BLaER1 (cell line): ENCODE measurements at regions not wholly inside any gene's neighbourhood (a gene's known extent, or its start where the extent isn't known, plus 50 kb on each side); places are given as distances from the start of the nearest gene placed in this dataset.
"Not testable (repeated sequence)": the region's sequence is repeated elsewhere in the genome, so short reads cannot be mapped to it uniquely, and the experiment has no call there.

Experiments used
- H3K27ac ChIP-seq: shearing (Covaris generic); formaldehyde crosslinking; 2 replicates; pipeline ENCODE4 v1.8.1; 2022
- H3K27me3 ChIP-seq: shearing (Covaris generic); formaldehyde crosslinking; 2 replicates; pipeline ENCODE4 v1.8.1; 2022
- H3K36me3 ChIP-seq: shearing (Covaris generic); formaldehyde crosslinking; 2 replicates; pipeline ENCODE4 v1.8.1; 2022
- H3K4me1 ChIP-seq: shearing (Covaris generic); formaldehyde crosslinking; 2 replicates; pipeline ENCODE4 v1.8.1; 2022
- H3K4me2 ChIP-seq: shearing (Covaris generic); formaldehyde crosslinking; 2 replicates; pipeline ENCODE4 v1.8.1; 2022
- H3K4me3 ChIP-seq: shearing (Covaris generic); formaldehyde crosslinking; 2 replicates; pipeline ENCODE4 v1.8.1; 2022
- H3K9ac ChIP-seq: shearing (Covaris generic); formaldehyde crosslinking; 2 replicates; pipeline ENCODE4 v1.8.1; 2022
- H3K9me3 ChIP-seq: shearing (Covaris generic); formaldehyde crosslinking; 2 replicates; pipeline ENCODE4 v1.8.1; 2022
- H4K20me1 ChIP-seq: shearing (Covaris generic); formaldehyde crosslinking; 2 replicates; pipeline ENCODE4 v1.8.1; 2022
- Cebpa-rat ChIP-seq: shearing (Covaris generic); IDR thresholded peaks from 2 replicates; pipeline ENCODE4 v1.8.1; 2022

DNA sequence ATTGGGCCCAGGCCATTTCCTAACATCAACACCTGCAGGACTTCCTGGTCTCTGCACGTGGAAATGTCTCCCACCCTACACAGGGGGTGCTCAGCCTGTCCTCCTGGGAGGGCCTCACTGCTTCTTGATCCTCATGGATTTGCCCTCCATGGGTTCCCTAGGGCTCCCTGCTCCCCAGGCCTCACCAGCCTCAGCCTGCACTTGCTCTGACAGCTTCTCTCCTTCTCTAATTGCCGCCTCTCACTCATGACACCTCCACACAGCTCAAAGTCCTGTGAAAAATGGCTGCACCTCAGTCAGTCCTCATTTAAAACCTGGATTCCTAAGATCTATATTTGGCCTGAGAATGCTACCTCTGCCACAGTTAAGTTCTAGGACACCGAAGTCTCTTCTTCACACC, 130.6 kb downstream of the PXDC1 start:
- TF ChIP-seq Cebpa-rat, result no peak
- Histone ChIP-seq H3K27me3 (no peaks in the 10 kb centered on the region), H3K4me3 (no peak overlapping the region), H3K36me3 (no peaks in the 10 kb centered on the region), H3K27ac (no peak overlapping the region), H3K4me1 (peaks cover 41% of the 10 kb centered on the region), H3K4me2 (no peak overlapping the region), H3K9me3 (no peaks in the 10 kb centered on the region), H3K9ac (no peak overlapping the region), H4K20me1 (no peaks in the 10 kb centered on the region)

DNA sequence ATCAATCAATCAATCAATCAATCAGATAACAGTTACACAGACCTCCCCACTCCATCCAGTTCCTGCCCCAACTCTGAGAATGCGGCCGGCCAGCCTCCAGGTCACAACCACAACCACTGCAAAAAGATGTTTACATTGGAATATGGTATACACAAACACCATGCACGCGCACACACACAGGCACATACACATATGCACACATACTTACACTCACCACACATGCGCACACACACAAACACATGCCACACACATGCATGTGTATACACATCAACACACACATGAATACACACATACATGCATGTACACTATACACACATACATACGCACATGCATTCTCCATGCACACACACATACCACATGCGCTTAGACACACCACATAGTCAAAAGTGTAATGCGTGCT, 131.1 kb downstream of the PXDC1 start:
- H3K27ac ChIP-seq, result no peak overlapping the region
- H3K27me3 ChIP-seq, result no peaks in the 10 kb centered on the region
- H4K20me1 ChIP-seq, result no peaks in the 10 kb centered on the region
- H3K4me2 ChIP-seq, result no peak overlapping the region
- H3K4me1 ChIP-seq, result peaks cover 36% of the 10 kb centered on the region
- no peaks in the 10 kb centered on the region for H3K9me3 ChIP-seq
- no peaks in the 10 kb centered on the region for H3K36me3 ChIP-seq
- H3K9ac ChIP-seq, result no peak overlapping the region
- no peak for TF ChIP-seq Cebpa-rat
- no peak overlapping the region for H3K4me3 ChIP-seq

DNA sequence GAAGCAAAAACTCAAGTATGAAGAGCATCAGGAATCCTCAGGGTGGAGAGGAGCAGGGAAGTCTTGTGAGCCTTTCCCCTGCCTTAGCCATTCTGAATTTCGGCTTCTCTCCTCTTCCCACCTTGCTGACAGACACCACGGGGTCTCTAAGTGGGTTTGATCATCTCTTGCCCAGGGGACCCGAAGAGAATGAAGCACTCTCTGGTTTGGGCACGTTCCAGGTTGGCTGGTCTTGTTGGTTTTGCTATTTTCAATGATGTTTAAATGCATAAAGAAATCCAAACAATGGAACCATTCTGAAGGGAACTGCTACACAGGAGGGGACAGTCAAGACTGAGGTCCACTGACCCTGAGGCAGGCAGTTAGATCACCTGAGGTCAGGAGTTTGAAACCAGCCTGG, 131.7 kb downstream of the PXDC1 start:
- Histone ChIP-seq H4K20me1 (no peaks in the 10 kb centered on the region), H3K27me3 (no peaks in the 10 kb centered on the region), H3K4me3 (no peak overlapping the region), H3K27ac (no peak overlapping the region), H3K4me1 (peaks cover 30% of the 10 kb centered on the region), H3K4me2 (no peak overlapping the region), H3K9me3 (no peaks in the 10 kb centered on the region), H3K9ac (no peak overlapping the region), H3K36me3 (no peaks in the 10 kb centered on the region)
- no peak for TF ChIP-seq Cebpa-rat

DNA sequence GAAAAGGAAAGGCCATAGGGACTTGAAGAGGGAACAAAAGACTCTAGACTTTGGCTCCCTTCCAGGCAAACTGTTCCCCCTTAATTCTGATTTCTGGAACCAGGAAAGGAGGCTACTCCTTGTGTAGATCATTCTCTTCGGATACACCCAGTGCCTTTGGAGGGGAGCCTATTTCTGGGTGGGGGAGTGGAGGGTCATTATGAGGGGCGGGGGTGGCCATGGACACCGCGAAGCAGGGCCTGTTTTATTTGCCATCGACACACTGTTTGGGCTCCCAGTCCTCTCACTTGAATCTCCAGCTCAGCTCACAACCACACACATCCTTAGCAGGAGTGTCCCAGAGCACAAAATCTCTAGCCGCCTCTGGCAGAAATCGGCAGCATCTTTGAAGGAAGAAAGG, 132.3 kb downstream of the PXDC1 start:
- no peaks in the 10 kb centered on the region for H4K20me1 ChIP-seq
- H3K9ac ChIP-seq, result no peak overlapping the region
- no peaks in the 10 kb centered on the region for H3K27me3 ChIP-seq
- H3K36me3 ChIP-seq, result no peaks in the 10 kb centered on the region
- no peak overlapping the region for H3K4me2 ChIP-seq
- H3K4me3 ChIP-seq, result no peak overlapping the region
- H3K9me3 ChIP-seq, result no peaks in the 10 kb centered on the region
- peaks cover 24% of the 10 kb centered on the region for H3K4me1 ChIP-seq
- no peak overlapping the region for H3K27ac ChIP-seq
- no peak for TF ChIP-seq Cebpa-rat

DNA sequence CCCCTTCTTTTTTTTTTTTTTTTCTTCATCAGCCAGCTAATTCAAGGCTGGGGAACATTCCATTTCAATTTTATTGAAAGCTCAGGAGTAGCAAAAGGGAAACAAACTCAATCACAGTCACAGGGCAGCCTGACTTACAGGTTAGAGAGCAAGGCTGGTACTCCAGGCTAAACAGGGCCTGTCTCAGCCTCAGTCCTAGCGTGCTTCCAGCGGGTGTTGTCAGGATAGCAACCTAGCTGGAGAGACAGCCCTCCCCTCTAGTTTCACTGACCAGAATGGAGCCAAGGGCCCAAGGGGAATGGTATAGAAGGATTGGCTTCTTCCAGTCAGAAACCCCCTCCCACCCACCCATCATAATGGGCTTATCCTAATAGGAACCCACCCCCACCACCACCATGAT, 132.9 kb downstream of the PXDC1 start:
- Histone ChIP-seq H3K4me3 (no peak overlapping the region), H3K9ac (no peak overlapping the region), H4K20me1 (no peaks in the 10 kb centered on the region), H3K9me3 (no peaks in the 10 kb centered on the region), H3K27ac (no peak overlapping the region), H3K4me1 (peaks cover 18% of the 10 kb centered on the region), H3K27me3 (no peaks in the 10 kb centered on the region), H3K36me3 (no peaks in the 10 kb centered on the region), H3K4me2 (no peak overlapping the region)
- TF ChIP-seq Cebpa-rat, result no peak

DNA sequence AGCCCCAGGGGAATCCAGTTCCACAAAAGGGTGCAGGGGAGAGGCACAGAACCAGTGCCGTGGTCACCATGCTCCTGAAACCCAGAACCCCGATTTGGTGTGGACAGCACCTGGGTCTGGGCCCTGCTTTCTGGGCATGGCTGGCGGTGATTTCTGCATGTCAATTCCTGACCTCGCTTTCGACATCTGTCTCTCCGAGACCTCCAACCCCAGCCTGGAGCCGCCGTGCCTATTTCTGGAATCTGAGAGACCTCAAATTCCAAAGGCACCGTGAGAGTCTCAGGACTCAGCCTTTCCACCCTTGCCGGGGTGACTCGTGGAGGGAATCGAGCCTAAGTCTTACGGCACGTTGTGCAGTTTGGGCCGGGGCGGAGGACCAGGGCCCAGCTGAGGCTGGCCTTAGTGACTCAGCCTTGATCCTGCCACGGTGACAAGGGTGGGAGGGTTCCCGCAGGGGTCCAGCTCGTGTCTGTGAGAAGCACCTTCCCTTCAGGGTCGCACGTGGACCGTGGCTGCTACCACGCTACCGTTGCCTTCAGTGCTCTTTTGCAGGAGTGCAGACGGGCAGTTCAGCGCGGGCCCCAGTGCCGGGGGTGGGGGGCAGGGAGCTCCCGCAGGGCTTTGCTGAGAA, 133.7 kb downstream of the PXDC1 start:
- no peak overlapping the region for H3K9ac ChIP-seq
- no peaks in the 10 kb centered on the region for H3K27me3 ChIP-seq
- no peak overlapping the region for H3K4me3 ChIP-seq

DNA sequence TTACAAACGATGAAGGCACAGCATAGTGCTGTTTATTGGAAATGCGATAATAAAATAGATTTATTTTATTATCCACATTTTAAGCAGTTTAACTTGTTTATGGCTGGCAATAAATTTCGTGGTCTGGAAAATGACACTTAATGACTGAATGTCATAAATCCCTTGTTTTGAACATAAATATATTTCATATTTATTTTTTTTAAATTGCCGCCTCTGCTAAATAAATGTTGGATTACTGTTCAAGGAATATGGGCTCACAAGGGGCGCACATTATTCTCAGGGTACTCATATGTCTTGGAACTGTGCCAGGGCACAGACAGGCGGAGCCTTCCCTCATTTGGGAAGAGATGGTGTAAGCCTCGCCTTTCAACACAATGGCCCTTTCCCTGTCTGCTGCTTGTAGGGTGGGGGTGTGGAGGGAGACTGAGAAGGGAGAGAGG, 134.3 kb downstream of the PXDC1 start:
- Histone ChIP-seq H3K9ac (no peak overlapping the region), H3K9me3 (no peaks in the 10 kb centered on the region), H3K27me3 (no peaks in the 10 kb centered on the region), H3K4me2 (no peak overlapping the region), H3K27ac (no peak overlapping the region), H3K4me1 (peaks cover 5% of the 10 kb centered on the region; the same call in 1 of the 2 replicates), H3K36me3 (no peaks in the 10 kb centered on the region), H4K20me1 (no peaks in the 10 kb centered on the region), H3K4me3 (no peak overlapping the region)
- TF ChIP-seq Cebpa-rat, result no peak

More for the DNA sequence above, 133.7 kb downstream of the PXDC1 start:
- no peaks in the 10 kb centered on the region for H3K9me3 ChIP-seq
- H3K36me3 ChIP-seq, result no peaks in the 10 kb centered on the region
- peaks cover 11% of the 10 kb centered on the region for H3K4me1 ChIP-seq
- H3K4me2 ChIP-seq, result no peak overlapping the region; the same call in 1 of the 2 replicates
- H3K27ac ChIP-seq, result no peak overlapping the region
- H4K20me1 ChIP-seq, result no peaks in the 10 kb centered on the region
- TF ChIP-seq Cebpa-rat, result no peak

DNA sequence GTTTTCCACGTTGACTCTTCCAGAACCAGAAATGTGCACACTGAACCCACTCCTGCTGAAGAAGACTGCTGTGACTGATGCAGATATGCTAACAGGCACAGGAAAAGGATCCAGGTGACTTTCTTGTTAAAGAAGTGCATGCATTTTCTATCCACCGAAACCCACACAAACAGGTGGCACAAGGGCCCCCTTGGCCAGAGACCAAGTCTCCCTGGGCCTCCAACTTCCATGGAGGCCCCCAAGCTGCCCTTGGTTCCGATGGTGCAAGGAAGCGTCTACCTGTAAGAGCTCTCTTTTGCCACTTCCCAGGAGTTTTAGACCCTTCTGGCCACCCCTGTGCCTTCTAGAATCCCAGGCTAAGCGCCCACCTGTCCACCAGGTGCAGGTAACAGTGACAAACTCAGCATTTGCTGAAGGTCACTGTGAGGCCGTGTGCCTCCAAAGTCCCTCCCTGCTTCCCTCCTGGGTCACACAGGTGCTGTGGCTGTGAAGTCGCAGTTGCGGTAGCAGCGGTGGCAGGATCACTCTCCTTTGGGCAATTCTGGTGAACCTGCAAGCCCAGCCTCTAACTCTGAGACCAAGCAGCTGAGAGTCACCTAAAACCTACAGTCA, 134.8 kb downstream of the PXDC1 start:
- H3K4me1 ChIP-seq, result peaks cover 5% of the 10 kb centered on the region; the same call in 1 of the 2 replicates
- no peak overlapping the region for H3K27ac ChIP-seq
- TF ChIP-seq Cebpa-rat, result no peak
- no peaks in the 10 kb centered on the region for H3K9me3 ChIP-seq
- no peaks in the 10 kb centered on the region for H4K20me1 ChIP-seq
- no peak overlapping the region for H3K9ac ChIP-seq
- H3K4me2 ChIP-seq, result no peak overlapping the region
- H3K36me3 ChIP-seq, result no peaks in the 10 kb centered on the region
- H3K4me3 ChIP-seq, result no peak overlapping the region
- no peaks in the 10 kb centered on the region for H3K27me3 ChIP-seq

DNA sequence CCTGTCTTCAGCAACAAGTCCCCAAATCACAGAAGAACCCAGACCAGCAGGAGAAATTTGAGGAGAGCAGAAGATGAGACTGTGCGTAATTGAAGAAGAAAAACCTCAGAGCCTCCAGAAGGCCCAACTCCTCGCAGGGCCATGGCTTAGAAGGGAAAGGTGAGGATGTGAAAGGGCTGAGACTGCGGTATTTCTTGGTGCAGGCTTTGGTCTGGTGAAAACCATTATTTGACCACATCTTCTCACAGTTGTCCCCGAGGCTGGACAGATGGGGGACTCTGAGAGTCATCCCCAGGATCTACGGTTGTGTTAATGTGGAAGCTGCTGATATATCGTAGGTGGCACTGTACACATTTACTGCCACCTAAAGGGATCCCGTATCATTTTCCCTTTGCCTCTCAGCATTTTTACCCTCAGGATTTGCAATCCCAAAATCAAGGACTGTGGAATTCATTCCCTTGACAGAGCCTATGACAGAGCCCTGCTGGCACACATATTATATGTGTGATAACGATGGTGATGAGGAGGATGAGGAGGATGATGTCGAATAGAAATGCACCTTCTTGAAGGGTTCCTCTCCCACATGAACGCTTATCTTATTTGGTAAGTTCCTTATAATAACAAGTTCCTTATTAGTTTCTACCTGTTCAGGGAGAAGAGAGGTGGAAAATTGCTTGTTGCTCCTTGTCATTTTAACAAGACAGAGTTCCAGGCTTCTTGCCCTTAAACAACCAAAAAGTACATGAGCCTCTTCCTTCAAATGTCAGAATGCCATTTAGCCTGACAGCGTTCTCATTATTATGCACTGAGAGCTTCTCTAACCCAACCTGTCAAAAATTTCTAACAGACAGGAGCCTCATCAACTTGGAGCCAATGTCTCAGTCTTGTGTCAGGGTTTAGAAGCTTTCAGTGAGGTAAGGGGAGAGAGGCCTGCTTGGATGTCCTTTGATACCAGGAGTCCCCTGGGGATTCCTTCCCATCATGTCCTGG, 135.8 kb downstream of the PXDC1 start:
- Histone ChIP-seq H3K4me3 (no peak overlapping the region), H3K27ac (no peak overlapping the region), H3K9me3 (no peaks in the 10 kb centered on the region), H3K4me2 (no peak overlapping the region), H3K4me1 (peaks cover 5% of the 10 kb centered on the region; the same call in 1 of the 2 replicates), H3K36me3 (no peaks in the 10 kb centered on the region), H3K9ac (no peak overlapping the region), H4K20me1 (no peaks in the 10 kb centered on the region), H3K27me3 (no peaks in the 10 kb centered on the region)
- TF ChIP-seq Cebpa-rat, result no peak

DNA sequence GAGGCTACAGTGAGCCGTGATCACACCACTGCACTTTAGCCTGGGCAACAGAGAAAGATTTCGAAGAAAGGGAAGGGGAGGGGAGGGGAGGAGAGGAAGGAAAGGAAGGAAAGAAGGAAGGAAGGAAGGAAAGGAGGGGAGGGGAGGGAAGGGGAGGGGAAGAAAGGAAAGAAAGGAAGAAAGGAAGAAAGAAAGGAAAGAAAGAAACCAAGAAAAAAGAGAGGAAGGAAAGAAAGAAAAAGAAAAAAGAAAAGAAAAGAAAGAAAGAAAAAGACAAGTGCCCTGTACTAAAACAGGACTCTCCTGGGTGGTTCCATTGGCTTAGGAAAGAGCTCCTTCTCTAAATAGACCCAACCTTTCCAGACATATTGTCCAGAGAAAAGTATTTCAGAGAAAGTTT, 136.6 kb downstream of the PXDC1 start:
- Histone ChIP-seq H4K20me1 (no peaks in the 10 kb centered on the region), H3K27me3 (no peaks in the 10 kb centered on the region), H3K4me3 (no peak overlapping the region), H3K4me2 (no peak overlapping the region), H3K9me3 (no peaks in the 10 kb centered on the region), H3K27ac (no peak overlapping the region), H3K4me1 (peaks cover 5% of the 10 kb centered on the region; the same call in 1 of the 2 replicates), H3K9ac (no peak overlapping the region), H3K36me3 (no peaks in the 10 kb centered on the region)
- no peak for TF ChIP-seq Cebpa-rat

DNA sequence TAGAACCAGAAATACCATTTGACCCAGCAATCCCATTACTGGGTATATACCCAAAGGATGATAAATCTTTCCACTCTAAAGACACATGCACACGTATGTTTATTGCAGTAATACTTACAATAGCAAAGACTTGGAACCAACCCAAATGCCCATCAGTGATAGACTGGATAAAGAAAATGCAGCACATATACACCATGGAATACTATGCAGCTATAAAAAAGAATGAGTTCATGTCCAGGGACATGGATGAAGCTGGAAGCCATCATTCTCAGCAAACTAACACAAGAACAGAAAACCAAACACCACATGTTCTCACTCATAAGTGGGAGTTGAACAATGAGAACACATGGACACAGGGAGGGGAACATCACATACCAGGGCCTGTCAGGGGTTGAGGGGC, 137.9 kb downstream of the PXDC1 start:
- not testable (repeated sequence) for H3K27me3 ChIP-seq, H3K9ac ChIP-seq, H3K36me3 ChIP-seq, H3K9me3 ChIP-seq, H3K27ac ChIP-seq, H3K4me3 ChIP-seq, H3K4me1 ChIP-seq, H4K20me1 ChIP-seq, H3K4me2 ChIP-seq
